ENCODE measurements at regions not wholly inside any gene's neighbourhood (a gene's known extent, or its start where the extent isn't known, plus 50 kb on each side); places are given as distances from the start of the nearest gene placed in this dataset.

GRCh38 chr6:51024126-51024525 lies 205.5 kb downstream of the TFAP2B start:
- no peak for TF ChIP-seq CTCF (IDR thresholded peaks at IDR 0.05)

GRCh38 chr6:51025082-51025777 lies 206.6 kb downstream of the TFAP2B start:
- TF ChIP-seq CTCF (IDR thresholded peaks at IDR 0.05) = no peak

- TF ChIP-seq CTCF (IDR thresholded peaks at IDR 0.05) = no peak
Measured at GRCh38 chr6:51027283-51028065, 208.8 kb downstream of the TFAP2B start.

- no peak for TF ChIP-seq CTCF (IDR thresholded peaks at IDR 0.05)
Measured at GRCh38 chr6:51028276-51028675, 209.6 kb downstream of the TFAP2B start.

GRCh38 chr6:51029561-51029960 lies 210.9 kb downstream of the TFAP2B start:
- TF ChIP-seq CTCF (IDR thresholded peaks at IDR 0.05) = no peak

GRCh38 chr6:51045548-51045947 lies 226.9 kb downstream of the TFAP2B start:
- no peak for TF ChIP-seq CTCF (IDR thresholded peaks at IDR 0.05)

- TF ChIP-seq CTCF (IDR thresholded peaks at IDR 0.05) = no peak
Measured at GRCh38 chr6:51049288-51049982, 230.8 kb downstream of the TFAP2B start.

All from LNCAP (cell line).